ENCODE measurements at regions not wholly inside any gene's neighbourhood (a gene's known extent, or its start where the extent isn't known, plus 50 kb on each side); places are given as distances from the start of the nearest gene placed in this dataset.

- no peak for DNase-seq
These were observed 871.5 kb downstream of the QKI start for GRCh38 chr6:164286011-164286410.

GRCh38 chr6:164283574-164283973 is 869.1 kb downstream of the QKI start:
- DNase-seq, result no peak

GRCh38 chr6:164276211-164276610 is 861.7 kb downstream of the QKI start:
- DNase-seq, result no peak

GRCh38 chr6:164275773-164276172 is 861.3 kb downstream of the QKI start:
- no peak for DNase-seq

GRCh38 chr6:164274493-164274892 is 860.0 kb downstream of the QKI start:
- no peak for DNase-seq

GRCh38 chr6:164273491-164273890 is 859.0 kb downstream of the QKI start:
- no peak for DNase-seq

- DNase-seq, result no peak
These were observed 852.3 kb downstream of the QKI start for GRCh38 chr6:164266851-164267250.

- peak in 1 of 2 donors; percentile 4 for DNase-seq
These were observed 847.8 kb downstream of the QKI start for GRCh38 chr6:164262348-164262747.

- DNase-seq, result no peak
These were observed 843.9 kb downstream of the QKI start for GRCh38 chr6:164258421-164258820.

- no peak for DNase-seq
These were observed 838.4 kb downstream of the QKI start for GRCh38 chr6:164252948-164253347.

GRCh38 chr6:164252291-164252690 is 837.8 kb downstream of the QKI start:
- no peak for DNase-seq

GRCh38 chr6:164247106-164247505 is 832.6 kb downstream of the QKI start:
- DNase-seq, result peak; percentile 34 to 54

- DNase-seq, result peak in 1 of 2 donors; percentile 9
These were observed 831.6 kb downstream of the QKI start for GRCh38 chr6:164246082-164246481.

GRCh38 chr6:164243949-164244348 is 829.4 kb downstream of the QKI start:
- DNase-seq, result no peak

GRCh38 chr6:164243012-164243610 is 828.6 kb downstream of the QKI start:
- no peak for DNase-seq

GRCh38 chr6:164230804-164231203 is 816.3 kb downstream of the QKI start:
- no peak for DNase-seq

GRCh38 chr6:164230259-164230658 is 815.7 kb downstream of the QKI start:
- peak in 1 of 2 donors; percentile 9 for DNase-seq

GRCh38 chr6:164229716-164230115 is 815.2 kb downstream of the QKI start:
- DNase-seq, result no peak

- no peak for DNase-seq
These were observed 813.5 kb downstream of the QKI start for GRCh38 chr6:164227952-164228522.

- DNase-seq, result no peak
These were observed 802.3 kb downstream of the QKI start for GRCh38 chr6:164216839-164217238.

GRCh38 chr6:164216368-164216767 is 801.9 kb downstream of the QKI start:
- peak in 1 of 2 donors; percentile 43 for DNase-seq

GRCh38 chr6:164214066-164214465 is 799.5 kb downstream of the QKI start:
- DNase-seq, result no peak

- DNase-seq, result no peak
These were observed 796.7 kb downstream of the QKI start for GRCh38 chr6:164211254-164211653.

GRCh38 chr6:164210783-164211182 is 796.3 kb downstream of the QKI start:
- no peak for DNase-seq

- no peak for DNase-seq
These were observed 795.8 kb downstream of the QKI start for GRCh38 chr6:164210323-164210722.
